GM23338 (cell line): ENCODE measurements at regions not wholly inside any gene's neighbourhood (a gene's known extent, or its start where the extent isn't known, plus 50 kb on each side); places are given as distances from the start of the nearest gene placed in this dataset.

ENCODE experiments used
- ATAC-seq: fragments of 200-7000 bp; cut with Tn5 transposase; 3 replicates; pipeline ENCODE4 v1.9.1; 2020
- DNase-seq: peaks from one replicate; pipeline ENCODE4 v3.0.0-alpha.2; 2015; ENCODE audit warnings: low spot score
- H2AFZ ChIP-seq: fragments of 200-600 bp; sonication (generic); 2 replicates; pipeline ENCODE4 v1.8.0; 2016; ENCODE audit warnings: antibody characterized with exemption, mild to moderate bottlenecking, moderate library complexity
- H3F3A ChIP-seq: fragments of 200-600 bp; sonication (generic); replicated peaks from 2 replicates; pipeline ENCODE4 v1.8.0; 2017; ENCODE audit warnings: antibody characterized with exemption, mixed run types, low read depth
- H3K27ac ChIP-seq: fragments of 200-600 bp; sonication (generic); 2 replicates; pipeline ENCODE4 v1.6.1; 2016; ENCODE audit warnings: low read depth
- H3K27me3 ChIP-seq: fragments of 200-600 bp; sonication (generic); 2 replicates; pipeline ENCODE4 v1.8.0; 2016; ENCODE audit warnings: mild to moderate bottlenecking, mixed run types, moderate library complexity; ENCODE audit not compliant: insufficient read depth
- H3K36me3 ChIP-seq: fragments of 200-600 bp; sonication (generic); 2 replicates; pipeline ENCODE4 v1.8.0; 2016; ENCODE audit warnings: mild to moderate bottlenecking; ENCODE audit not compliant: insufficient read depth
- H3K4me1 ChIP-seq: fragments of 200-600 bp; sonication (generic); 2 replicates; pipeline ENCODE4 v1.8.0; 2016; ENCODE audit warnings: mild to moderate bottlenecking, moderate library complexity; ENCODE audit not compliant: insufficient read depth
- H3K4me2 ChIP-seq: fragments of 200-600 bp; sonication (generic); 2 replicates; pipeline ENCODE4 v1.7.1; 2017; ENCODE audit warnings: mixed run types
- H3K4me3 ChIP-seq: fragments of 200-600 bp; sonication (generic); 2 replicates; pipeline ENCODE4 v1.6.1; 2016; ENCODE audit warnings: mixed run types
- H3K79me2 ChIP-seq: fragments of 200-600 bp; sonication (generic); replicated peaks from 2 replicates; pipeline ENCODE4 v1.8.0; 2017; ENCODE audit warnings: mild to moderate bottlenecking; ENCODE audit not compliant: insufficient read depth
- H3K9me2 ChIP-seq: fragments of 200-600 bp; sonication (generic); 2 replicates; pipeline ENCODE4 v1.8.0; 2017; ENCODE audit not compliant: insufficient read depth
- H4K20me1 ChIP-seq: fragments of 200-600 bp; sonication (generic); replicated peaks from 2 replicates; pipeline ENCODE4 v1.8.0; 2017; ENCODE audit warnings: mild to moderate bottlenecking; ENCODE audit not compliant: insufficient read depth
- H3K27ac Mint-ChIP-seq: 2 replicates; pipeline ENCODE4 v1.8.0; 2020; ENCODE audit warnings: inconsistent platforms, mild to moderate bottlenecking, moderate library complexity, mixed read lengths
- H3K27me3 Mint-ChIP-seq: 3 replicates; pipeline ENCODE4 v1.8.0; 2022; ENCODE audit warnings: low read depth, mild to moderate bottlenecking, moderate library complexity, mixed read lengths, inconsistent platforms; ENCODE audit not compliant: insufficient read depth, poor library complexity
- H3K36me3 Mint-ChIP-seq: 3 replicates; pipeline ENCODE4 v1.8.0; 2021; ENCODE audit warnings: low read depth, mild to moderate bottlenecking, inconsistent platforms, moderate library complexity, mixed read lengths
- H3K4me1 Mint-ChIP-seq: 3 replicates; pipeline ENCODE4 v1.8.0; 2020; ENCODE audit warnings: mild to moderate bottlenecking, inconsistent platforms, mixed read lengths
- H3K4me3 Mint-ChIP-seq: 3 replicates; pipeline ENCODE4 v1.8.0; 2021; ENCODE audit warnings: moderate library complexity, mild to moderate bottlenecking, inconsistent platforms, mixed read lengths
- H3K9me3 Mint-ChIP-seq: 3 replicates; pipeline ENCODE4 v1.8.0; 2020; ENCODE audit warnings: moderate library complexity, mild to moderate bottlenecking, inconsistent platforms, mixed read lengths
- CREB1 ChIP-seq: fragments of 250-450 bp; sonication (Bioruptor Pico); IDR thresholded peaks from 2 replicates; pipeline ENCODE4 v1.5.0; 2020; ENCODE audit warnings: low read depth, mild to moderate bottlenecking, moderate library complexity
- CTCF ChIP-seq, 2 experiments: fragments of 200-600 bp in 1 of 2; sonication (generic) in 1 of 2; conservative IDR thresholded peaks; 2 replicates each; pipeline versions ENCODE4 v1.5.1 to v1.6.1; 2016 to 2017; ENCODE audit warnings: antibody characterized with exemption in 2 of 2, low read depth in 2 of 2, mild to moderate bottlenecking in 2 of 2, moderate library complexity in 1 of 2
- ETS1 ChIP-seq: IDR thresholded peaks from 2 replicates; pipeline ENCODE4 v1.6.1; 2016; ENCODE audit warnings: antibody characterized with exemption
- EZH2 ChIP-seq: fragments of 200-600 bp; sonication (generic); IDR thresholded peaks from one replicate; pipeline ENCODE4 v1.8.0; 2017; ENCODE audit warnings: antibody characterized with exemption, mild to moderate bottlenecking, low read depth; ENCODE audit not compliant: unreplicated experiment
- EZH2phosphoT487 ChIP-seq: fragments of 200-600 bp; sonication (generic); IDR thresholded peaks from one replicate; pipeline ENCODE4 v1.8.1; 2018; ENCODE audit warnings: antibody characterized with exemption; ENCODE audit not compliant: unreplicated experiment
- JUNB ChIP-seq: IDR thresholded peaks from one replicate; pipeline ENCODE4 v1.6.1; 2016; ENCODE audit warnings: antibody characterized with exemption; ENCODE audit not compliant: unreplicated experiment
- NANOG ChIP-seq: IDR thresholded peaks from 2 replicates; pipeline ENCODE4 v1.6.1; 2016; ENCODE audit warnings: antibody characterized with exemption, borderline replicate concordance
- POLR2AphosphoS5 ChIP-seq: IDR thresholded peaks from 2 replicates; pipeline ENCODE4 v1.6.1; 2016; ENCODE audit warnings: antibody characterized with exemption, low read depth
- REST ChIP-seq: IDR thresholded peaks from one replicate; pipeline ENCODE4 v1.6.1; 2018; ENCODE audit warnings: antibody characterized with exemption; ENCODE audit not compliant: unreplicated experiment
- STAT1 ChIP-seq: IDR thresholded peaks from one replicate; pipeline ENCODE4 v1.6.1; 2016; ENCODE audit warnings: antibody characterized with exemption; ENCODE audit not compliant: unreplicated experiment
- ZNF114 ChIP-seq: fragments of 250-450 bp; sonication (Bioruptor Pico); IDR thresholded peaks from 2 replicates; pipeline ENCODE4 v1.5.0; 2020; ENCODE audit warnings: mild to moderate bottlenecking, moderate library complexity
- ZNF331 ChIP-seq: fragments of 250-450 bp; sonication (Bioruptor Pico); IDR thresholded peaks from 2 replicates; pipeline ENCODE4 v1.5.0; 2020; ENCODE audit warnings: low read depth, mild to moderate bottlenecking, moderate library complexity
- ZNF462 ChIP-seq: fragments of 250-450 bp; sonication (Bioruptor Pico); IDR thresholded peaks from 2 replicates; pipeline ENCODE4 v1.5.0; 2020; ENCODE audit warnings: mild to moderate bottlenecking, moderate library complexity

GRCh38 chr11:26842478-26843282, 120.8 kb upstream of the SLC5A12 start:
- no peaks in the 10 kb centered on the region for H3K79me2 ChIP-seq
- no peaks in the 10 kb centered on the region for H3K27me3 Mint-ChIP-seq
- no peak overlapping the region for H2AFZ ChIP-seq
- no peaks in the 10 kb centered on the region for H3K27me3 ChIP-seq
- H3K27ac Mint-ChIP-seq = no peak overlapping the region
- no peak for ATAC-seq
- no peaks in the 10 kb centered on the region for H3F3A ChIP-seq
- H4K20me1 ChIP-seq = no peaks in the 10 kb centered on the region
- no peaks in the 10 kb centered on the region for H3K9me3 Mint-ChIP-seq
- H3K9me2 ChIP-seq = no peaks in the 10 kb centered on the region; the same call in none of the 2 replicates
- H3K36me3 ChIP-seq = no peaks in the 10 kb centered on the region
- no peaks in the 10 kb centered on the region for H3K4me1 ChIP-seq
- no peaks in the 10 kb centered on the region for H3K36me3 Mint-ChIP-seq
- H3K4me3 Mint-ChIP-seq = no peak overlapping the region
- H3K4me2 ChIP-seq = no peak overlapping the region
- no peak overlapping the region for H3K27ac ChIP-seq
- TF ChIP-seq EZH2phosphoT487 (no peak), ZNF462 (CRISPR knock-in tag) (no peak), ZNF114 (no peak), ETS1 (no peak), ZNF331 (CRISPR knock-in tag) (no peak), CREB1 (CRISPR knock-in tag) (no peak), STAT1 (no peak), REST (no peak), CTCF (conservative IDR thresholded peaks at IDR 0.05; ENCODE audit: low read depth in 2 of 2) (no peak), JUNB (no peak), NANOG (no peak), EZH2 (no peak), POLR2AphosphoS5 (no peak)
- H3K4me3 ChIP-seq = no peak overlapping the region
- no peak for DNase-seq
- peaks cover 4% of the 10 kb centered on the region; the same call in 2 of the 3 replicates for H3K4me1 Mint-ChIP-seq
